ENCODE measurements at regions not wholly inside any gene's neighbourhood (a gene's known extent, or its start where the extent isn't known, plus 50 kb on each side); places are given as distances from the start of the nearest gene placed in this dataset.

DNA sequence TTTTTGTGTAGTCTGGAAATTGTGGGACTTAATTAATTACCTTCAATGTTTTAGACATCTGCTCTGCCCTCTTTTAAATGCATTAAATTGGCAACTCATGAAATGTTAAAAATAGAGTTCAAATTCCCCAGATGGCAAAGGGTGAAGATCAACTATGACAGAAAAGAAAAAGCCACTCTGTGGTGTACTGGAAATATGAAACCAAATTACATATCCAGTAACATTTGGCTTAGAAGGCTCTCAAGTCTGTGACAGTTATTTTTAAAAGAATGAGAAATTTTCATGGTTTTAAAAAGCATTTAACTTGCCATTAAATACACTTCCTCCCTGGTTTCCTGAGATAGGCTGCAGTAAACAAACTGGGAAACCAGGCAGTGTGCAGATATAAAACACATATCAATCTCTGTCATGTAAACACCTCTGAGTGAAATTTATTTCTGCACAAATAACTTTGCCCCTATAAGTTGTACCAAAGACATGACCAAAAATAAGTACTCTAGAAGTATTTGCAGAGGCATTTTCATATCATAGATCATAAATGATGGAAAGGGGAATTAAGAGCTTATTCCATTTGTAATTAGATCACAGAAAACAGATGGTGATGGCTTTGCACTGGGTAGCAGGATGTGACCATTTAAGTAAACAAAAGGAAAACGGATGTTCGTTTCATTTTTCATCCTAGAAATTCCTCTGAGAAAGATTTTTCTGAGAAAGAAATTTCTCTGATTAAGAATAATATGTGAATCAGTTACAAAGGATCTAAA lies 360.1 kb downstream of the SAMD5 start:
- H3K4me3 Mint-ChIP-seq (ENCODE audit: unreplicated experiment) = no peak overlapping the region
- H3K27ac Mint-ChIP-seq (ENCODE audit: unreplicated experiment) = no peak overlapping the region
- peak overlapping the region; percentile 50 for H3K4me2 ChIP-seq (ENCODE audit: low read length)
- FAIRE-seq = no peak
- H3K79me2 ChIP-seq (ENCODE audit: insufficient read depth, low read length) = no peaks in the 10 kb centered on the region
- TF ChIP-seq EZH2 (IDR thresholded peaks at IDR 0.05; ENCODE audit: insufficient read depth, low read length) = no peak
- TF ChIP-seq, protein P1, sequence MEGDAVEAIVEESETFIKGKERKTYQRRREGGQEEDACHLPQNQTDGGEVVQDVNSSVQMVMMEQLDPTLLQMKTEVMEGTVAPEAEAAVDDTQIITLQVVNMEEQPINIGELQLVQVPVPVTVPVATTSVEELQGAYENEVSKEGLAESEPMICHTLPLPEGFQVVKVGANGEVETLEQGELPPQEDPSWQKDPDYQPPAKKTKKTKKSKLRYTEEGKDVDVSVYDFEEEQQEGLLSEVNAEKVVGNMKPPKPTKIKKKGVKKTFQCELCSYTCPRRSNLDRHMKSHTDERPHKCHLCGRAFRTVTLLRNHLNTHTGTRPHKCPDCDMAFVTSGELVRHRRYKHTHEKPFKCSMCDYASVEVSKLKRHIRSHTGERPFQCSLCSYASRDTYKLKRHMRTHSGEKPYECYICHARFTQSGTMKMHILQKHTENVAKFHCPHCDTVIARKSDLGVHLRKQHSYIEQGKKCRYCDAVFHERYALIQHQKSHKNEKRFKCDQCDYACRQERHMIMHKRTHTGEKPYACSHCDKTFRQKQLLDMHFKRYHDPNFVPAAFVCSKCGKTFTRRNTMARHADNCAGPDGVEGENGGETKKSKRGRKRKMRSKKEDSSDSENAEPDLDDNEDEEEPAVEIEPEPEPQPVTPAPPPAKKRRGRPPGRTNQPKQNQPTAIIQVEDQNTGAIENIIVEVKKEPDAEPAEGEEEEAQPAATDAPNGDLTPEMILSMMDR (IDR thresholded peaks at IDR 0.05; ENCODE audit: insufficient read depth, low read depth, low read length) = no peak
- no peaks in the 10 kb centered on the region for H3K9me3 Mint-ChIP-seq (ENCODE audit: unreplicated experiment)
- H3K4me3 ChIP-seq (ENCODE audit: insufficient read depth, low read depth, low read length) = no peak overlapping the region
- H3K27me3 ChIP-seq (ENCODE audit: insufficient read depth, low read length) = no peaks in the 10 kb centered on the region
- H3K9me3 ChIP-seq (ENCODE audit: insufficient read depth, low read depth, low read length) = no peaks in the 10 kb centered on the region
- H4K20me1 ChIP-seq (ENCODE audit: insufficient read depth, low read length) = no peaks in the 10 kb centered on the region
- peak; percentile 26 for DNase-seq (ENCODE audit: low read depth)
- H3K36me3 ChIP-seq (ENCODE audit: insufficient read depth, low read length) = no peaks in the 10 kb centered on the region
- H3K36me3 Mint-ChIP-seq (ENCODE audit: low read depth, unreplicated experiment) = no peaks in the 10 kb centered on the region
- no peaks in the 10 kb centered on the region for H3K4me1 Mint-ChIP-seq (ENCODE audit: low read depth, unreplicated experiment)
- no peak overlapping the region for H2AFZ ChIP-seq (ENCODE audit: low read depth, low read length)
- H3K4me1 ChIP-seq (ENCODE audit: insufficient read depth, low read length) = no peaks in the 10 kb centered on the region
- no peak overlapping the region for H3K9ac ChIP-seq (ENCODE audit: low read length)
- H3K27ac ChIP-seq (ENCODE audit: low read depth, low read length) = no peak overlapping the region
- no peaks in the 10 kb centered on the region for H3K27me3 Mint-ChIP-seq (ENCODE audit: low read depth, unreplicated experiment)

DNA sequence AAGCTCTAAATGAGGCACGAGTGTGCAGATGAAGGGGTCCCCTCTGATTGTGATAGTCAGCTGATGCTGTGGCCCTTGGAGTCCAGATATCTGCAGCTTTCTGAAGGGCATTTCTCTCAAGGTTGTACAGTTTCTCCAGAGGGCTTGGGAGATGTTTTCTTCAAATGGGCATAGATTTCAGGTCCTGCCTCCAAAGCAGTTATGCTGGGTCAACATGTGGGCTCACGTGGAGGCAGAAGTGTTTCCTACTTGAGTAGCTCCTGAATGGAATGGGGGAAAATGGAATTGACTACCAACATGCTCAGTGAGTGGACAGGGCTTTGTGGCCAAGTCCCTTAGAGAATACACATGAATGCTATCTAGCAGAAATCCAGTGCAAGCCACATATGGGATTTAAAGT lies 360.7 kb downstream of the SAMD5 start:
- H4K20me1 ChIP-seq (ENCODE audit: insufficient read depth, low read length) = no peaks in the 10 kb centered on the region
- peak overlapping the region; percentile 50 for H3K4me2 ChIP-seq (ENCODE audit: low read length)
- Mint-ChIP-seq H3K27me3 (ENCODE audit: low read depth, unreplicated experiment) (no peaks in the 10 kb centered on the region), H3K27ac (ENCODE audit: unreplicated experiment) (no peak overlapping the region), H3K9me3 (ENCODE audit: unreplicated experiment) (no peaks in the 10 kb centered on the region), H3K4me3 (ENCODE audit: unreplicated experiment) (no peak overlapping the region), H3K4me1 (ENCODE audit: low read depth, unreplicated experiment) (no peaks in the 10 kb centered on the region), H3K36me3 (ENCODE audit: low read depth, unreplicated experiment) (no peaks in the 10 kb centered on the region)
- no peak for TF ChIP-seq EZH2 (IDR thresholded peaks at IDR 0.05; ENCODE audit: insufficient read depth, low read length)
- TF ChIP-seq, protein P1 (IDR thresholded peaks at IDR 0.05; ENCODE audit: insufficient read depth, low read depth, low read length) = no peak
- no peak overlapping the region for H3K9ac ChIP-seq (ENCODE audit: low read length)
- no peak for FAIRE-seq
- H3K4me1 ChIP-seq (ENCODE audit: insufficient read depth, low read length) = no peaks in the 10 kb centered on the region
- DNase-seq (ENCODE audit: low read depth) = no peak
- H3K27me3 ChIP-seq (ENCODE audit: insufficient read depth, low read length) = no peaks in the 10 kb centered on the region
- H3K4me3 ChIP-seq (ENCODE audit: insufficient read depth, low read depth, low read length) = no peak overlapping the region
- no peak overlapping the region for H3K27ac ChIP-seq (ENCODE audit: low read depth, low read length)
- H2AFZ ChIP-seq (ENCODE audit: low read depth, low read length) = no peak overlapping the region
- H3K79me2 ChIP-seq (ENCODE audit: insufficient read depth, low read length) = no peaks in the 10 kb centered on the region
- H3K36me3 ChIP-seq (ENCODE audit: insufficient read depth, low read length) = no peaks in the 10 kb centered on the region
- no peaks in the 10 kb centered on the region for H3K9me3 ChIP-seq (ENCODE audit: insufficient read depth, low read depth, low read length)

DNA sequence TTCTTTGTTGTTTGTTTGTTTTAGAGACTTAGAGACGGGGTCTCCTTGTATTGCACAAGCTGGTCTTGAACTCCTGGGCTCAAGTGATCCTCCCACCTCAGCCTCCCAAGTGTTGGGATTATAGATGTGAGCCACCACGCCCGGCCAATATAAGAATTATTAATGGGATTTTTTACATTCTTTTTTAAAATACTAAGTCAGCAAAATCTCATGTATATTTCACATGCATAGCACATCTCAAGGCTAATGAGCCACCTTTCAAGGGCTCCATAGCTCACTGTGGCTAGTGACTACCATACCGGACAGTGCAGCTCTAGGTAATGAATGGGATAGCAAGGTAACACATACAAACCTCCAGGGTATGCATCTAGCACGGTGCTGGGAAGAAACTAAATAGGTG lies 361.4 kb downstream of the SAMD5 start:
- no peaks in the 10 kb centered on the region for H3K36me3 ChIP-seq (ENCODE audit: insufficient read depth, low read length)
- Mint-ChIP-seq H3K27me3 (ENCODE audit: low read depth, unreplicated experiment) (no peaks in the 10 kb centered on the region), H3K4me1 (ENCODE audit: low read depth, unreplicated experiment) (no peaks in the 10 kb centered on the region), H3K9me3 (ENCODE audit: unreplicated experiment) (no peaks in the 10 kb centered on the region), H3K4me3 (ENCODE audit: unreplicated experiment) (no peak overlapping the region), H3K36me3 (ENCODE audit: low read depth, unreplicated experiment) (no peaks in the 10 kb centered on the region), H3K27ac (ENCODE audit: unreplicated experiment) (no peak overlapping the region)
- H3K27ac ChIP-seq (ENCODE audit: low read depth, low read length) = no peak overlapping the region
- H3K9ac ChIP-seq (ENCODE audit: low read length) = no peak overlapping the region
- H3K4me3 ChIP-seq (ENCODE audit: insufficient read depth, low read depth, low read length) = no peak overlapping the region
- no peak for TF ChIP-seq EZH2 (IDR thresholded peaks at IDR 0.05; ENCODE audit: insufficient read depth, low read length)
- TF ChIP-seq, protein P1 (IDR thresholded peaks at IDR 0.05; ENCODE audit: insufficient read depth, low read depth, low read length) = no peak
- no peak for FAIRE-seq
- no peaks in the 10 kb centered on the region for H3K4me1 ChIP-seq (ENCODE audit: insufficient read depth, low read length)
- no peaks in the 10 kb centered on the region for H3K9me3 ChIP-seq (ENCODE audit: insufficient read depth, low read depth, low read length)
- no peaks in the 10 kb centered on the region for H3K79me2 ChIP-seq (ENCODE audit: insufficient read depth, low read length)
- H3K27me3 ChIP-seq (ENCODE audit: insufficient read depth, low read length) = no peaks in the 10 kb centered on the region
- no peaks in the 10 kb centered on the region for H4K20me1 ChIP-seq (ENCODE audit: insufficient read depth, low read length)
- H2AFZ ChIP-seq (ENCODE audit: low read depth, low read length) = no peak overlapping the region
- H3K4me2 ChIP-seq (ENCODE audit: low read length) = no peak overlapping the region
- DNase-seq (ENCODE audit: low read depth) = no peak

Measured in astrocyte (in vitro differentiated cells and primary cell).